AG04450 (cell line): ENCODE measurements at regions not wholly inside any gene's neighbourhood (a gene's known extent, or its start where the extent isn't known, plus 50 kb on each side); places are given as distances from the start of the nearest gene placed in this dataset.
"Not testable (repeated sequence)": the region's sequence is repeated elsewhere in the genome, so short reads cannot be mapped to it uniquely, and the experiment has no call there.

Source experiments
- CTCF ChIA-PET: fragments of 300-600, 350-600 bp; formaldehyde crosslinking; extraction: SDS; loops from one replicate; lab custom pipeline; 2022; ENCODE audit warnings: antibody characterized with exemption, inconsistent platforms; lab: Charles Lee
- POLR2A ChIA-PET: fragments of 350-600 bp; formaldehyde crosslinking; extraction: SDS; loops from one replicate; lab custom pipeline; 2021; ENCODE audit warnings: antibody characterized with exemption, inconsistent platforms; lab: Yijun Ruan, JAX
- DNase-seq: peaks from one replicate; pipeline ENCODE4 v3.0.0-alpha.2; 2011; ENCODE audit warnings: low read depth, low spot score
- H3K27ac ChIP-seq: one replicate; pipeline ENCODE4 v1.5.1; 2012; ENCODE audit warnings: low read depth, low read length, control low read depth
- H3K27me3 ChIP-seq: one replicate; pipeline ENCODE4 v1.6.0; 2012; ENCODE audit warnings: low read length; ENCODE audit not compliant: control insufficient read depth, insufficient read depth
- H3K4me3 ChIP-seq: 2 replicates; pipeline ENCODE4 v1.5.1; 2011; ENCODE audit warnings: mild to moderate bottlenecking, low read depth, low read length, control low read depth
- H3K9me3 ChIP-seq: 2 replicates; pipeline ENCODE4 v1.5.1; 2012; ENCODE audit warnings: low read length; ENCODE audit not compliant: control insufficient read depth, insufficient read depth
- TF ChIP-seq, protein P1 (sequence below): IDR thresholded peaks from 2 replicates; pipeline ENCODE4 v1.5.1; 2011; ENCODE audit warnings: low read depth, low read length, control low read depth, inconsistent platforms

DNA sequence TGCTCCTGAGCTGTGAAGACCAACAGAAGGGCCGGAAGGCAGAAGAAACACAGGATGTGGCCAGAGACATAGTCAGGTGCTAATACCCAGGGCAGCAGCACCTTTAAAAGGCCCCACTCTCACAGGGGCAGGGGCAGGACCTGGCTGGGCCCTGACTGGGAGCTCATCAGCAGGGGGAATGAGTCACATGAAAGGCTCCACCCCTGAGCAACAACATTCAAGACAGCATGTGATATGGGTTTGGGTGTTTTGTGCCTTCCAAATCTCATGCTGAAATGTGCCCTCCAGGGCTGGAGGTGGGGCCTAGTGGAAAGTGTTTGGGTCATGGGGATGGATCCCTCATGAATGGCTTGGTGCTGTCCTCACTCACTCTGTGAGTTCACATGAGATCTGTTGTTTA lies 181.7 kb downstream of the ERCC6L2 start:
- CTCF ChIA-PET = interaction anchor here (0.9 kb wide), 1 partner anchor 14 kb away, joined by 3 read pairs; no protein-coding TSS in a partner anchor

DNA sequence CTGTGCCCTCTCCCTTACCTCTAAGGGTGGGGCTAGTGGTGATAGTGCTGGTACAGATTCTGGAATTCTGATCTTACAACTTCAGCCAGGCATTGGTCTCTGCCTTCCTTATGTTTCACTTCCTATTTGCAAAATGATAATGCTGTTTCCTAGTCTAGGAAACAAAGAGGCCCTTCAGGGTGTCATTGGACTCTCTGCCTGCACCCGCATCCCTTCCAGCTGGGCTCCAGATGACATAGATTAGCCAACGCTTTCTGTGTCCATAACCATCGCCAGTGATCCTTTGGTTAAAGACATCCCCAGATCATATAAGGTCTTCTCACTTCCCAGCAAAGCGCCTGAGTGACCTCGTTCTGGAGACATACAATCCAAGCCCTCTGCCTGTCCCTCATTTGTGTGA lies 180.7 kb downstream of the ERCC6L2 start:
- CTCF ChIA-PET = no interaction called here
- POLR2A ChIA-PET = no interaction called here
- no peak for DNase-seq

More for the DNA sequence above, 181.7 kb downstream of the ERCC6L2 start:
- Histone ChIP-seq H3K27ac (no peak overlapping the region), H3K9me3 (no peaks in the 10 kb centered on the region; the same call in 1 of the 2 replicates), H3K4me3 (no peak overlapping the region), H3K27me3 (peaks cover 21% of the 10 kb centered on the region)
- DNase-seq = no peak
- POLR2A ChIA-PET = no interaction called here
- TF ChIP-seq, protein P1, sequence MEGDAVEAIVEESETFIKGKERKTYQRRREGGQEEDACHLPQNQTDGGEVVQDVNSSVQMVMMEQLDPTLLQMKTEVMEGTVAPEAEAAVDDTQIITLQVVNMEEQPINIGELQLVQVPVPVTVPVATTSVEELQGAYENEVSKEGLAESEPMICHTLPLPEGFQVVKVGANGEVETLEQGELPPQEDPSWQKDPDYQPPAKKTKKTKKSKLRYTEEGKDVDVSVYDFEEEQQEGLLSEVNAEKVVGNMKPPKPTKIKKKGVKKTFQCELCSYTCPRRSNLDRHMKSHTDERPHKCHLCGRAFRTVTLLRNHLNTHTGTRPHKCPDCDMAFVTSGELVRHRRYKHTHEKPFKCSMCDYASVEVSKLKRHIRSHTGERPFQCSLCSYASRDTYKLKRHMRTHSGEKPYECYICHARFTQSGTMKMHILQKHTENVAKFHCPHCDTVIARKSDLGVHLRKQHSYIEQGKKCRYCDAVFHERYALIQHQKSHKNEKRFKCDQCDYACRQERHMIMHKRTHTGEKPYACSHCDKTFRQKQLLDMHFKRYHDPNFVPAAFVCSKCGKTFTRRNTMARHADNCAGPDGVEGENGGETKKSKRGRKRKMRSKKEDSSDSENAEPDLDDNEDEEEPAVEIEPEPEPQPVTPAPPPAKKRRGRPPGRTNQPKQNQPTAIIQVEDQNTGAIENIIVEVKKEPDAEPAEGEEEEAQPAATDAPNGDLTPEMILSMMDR = no peak

DNA sequence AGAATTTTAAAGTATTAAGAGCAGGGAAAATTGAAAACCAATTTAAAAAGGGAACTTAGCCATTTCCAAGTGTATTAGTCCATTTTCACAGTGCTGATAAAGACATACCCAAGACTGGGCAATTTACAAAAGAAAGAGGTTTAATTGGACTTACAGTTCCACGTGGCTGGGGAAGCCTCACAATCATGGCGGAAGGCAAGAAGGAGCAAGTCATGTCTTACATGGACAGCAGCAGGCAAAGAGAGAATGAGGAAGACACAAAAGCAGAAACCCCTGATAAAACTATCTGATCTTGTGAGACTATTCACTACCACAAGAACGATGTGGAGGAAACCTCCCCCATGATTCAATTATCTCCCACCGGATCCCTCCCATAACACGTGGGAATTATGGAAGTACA lies 178.8 kb downstream of the ERCC6L2 start:
- H3K4me3 ChIP-seq, H3K27ac ChIP-seq, DNase-seq, H3K9me3 ChIP-seq, POLR2A ChIA-PET: not testable (repeated sequence)
- CTCF ChIA-PET = interaction anchor here (0.8 kb wide), 1 partner anchor 164 kb away, joined by 3 read pairs; no protein-coding TSS in a partner anchor
- H3K27me3 ChIP-seq = peaks cover 24% of the 10 kb centered on the region

More for the DNA sequence above, 180.7 kb downstream of the ERCC6L2 start:
- H3K27ac ChIP-seq = no peak overlapping the region
- no peaks in the 10 kb centered on the region; the same call in 1 of the 2 replicates for H3K9me3 ChIP-seq
- peaks cover 21% of the 10 kb centered on the region for H3K27me3 ChIP-seq
- H3K4me3 ChIP-seq = no peak overlapping the region
- TF ChIP-seq, protein P1 = no peak

DNA sequence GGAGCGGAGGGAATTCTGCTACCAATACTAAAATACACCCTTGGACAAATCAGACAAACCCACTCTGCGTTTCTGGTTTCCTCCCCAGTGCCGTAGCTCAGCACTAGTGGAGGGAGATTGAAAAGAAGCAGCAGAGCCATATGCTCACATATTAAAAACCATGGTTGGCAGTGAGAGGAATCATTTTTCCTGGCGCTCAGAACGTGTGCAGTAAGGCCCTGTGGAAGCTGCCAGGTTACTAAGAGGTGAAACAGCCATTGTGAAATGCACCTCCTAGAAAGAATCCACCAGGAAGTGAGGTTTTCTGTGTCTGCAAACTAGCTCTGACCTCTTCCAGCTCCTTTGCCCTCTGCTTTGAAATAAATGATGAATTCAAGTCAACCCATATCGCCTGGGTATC lies 177.2 kb downstream of the ERCC6L2 start:
- POLR2A ChIA-PET = no interaction called here
- no peak overlapping the region for H3K4me3 ChIP-seq
- no peak for DNase-seq
- CTCF ChIA-PET = no interaction called here
- H3K27me3 ChIP-seq = peaks cover 34% of the 10 kb centered on the region
- H3K9me3 ChIP-seq = peaks cover 7% of the 10 kb centered on the region; the same call in 1 of the 2 replicates
- no peak overlapping the region for H3K27ac ChIP-seq
- TF ChIP-seq, protein P1 = no peak

DNA sequence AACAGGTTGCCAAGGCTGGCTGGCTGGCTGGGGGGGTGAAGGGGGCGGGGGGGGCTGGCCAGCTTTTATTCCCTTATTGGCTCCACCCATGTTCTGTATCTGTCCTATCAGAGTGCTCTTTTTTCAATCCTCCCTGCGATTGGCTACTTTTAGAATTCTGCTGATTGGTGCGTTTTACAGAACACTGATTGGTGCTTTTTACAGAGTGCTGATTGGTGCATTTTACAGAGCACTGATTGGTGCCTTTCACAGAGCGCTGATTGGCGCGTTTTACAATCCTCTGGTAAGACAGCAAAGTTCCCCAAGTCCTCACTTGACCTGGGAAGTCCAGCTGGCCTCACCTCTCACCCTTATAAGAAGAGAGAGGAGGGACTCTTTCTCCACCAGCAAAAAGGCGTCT lies 175.9 kb downstream of the ERCC6L2 start:
- ChIA-PET CTCF (no interaction called here), POLR2A (no interaction called here)

More for the DNA sequence above, 175.9 kb downstream of the ERCC6L2 start:
- Histone ChIP-seq H3K4me3 (no peak overlapping the region), H3K27ac (no peak overlapping the region), H3K27me3 (peaks cover 42% of the 10 kb centered on the region), H3K9me3 (peaks cover 7% of the 10 kb centered on the region; the same call in 1 of the 2 replicates)
- DNase-seq = no peak
- TF ChIP-seq, protein P1 = no peak
